ENCODE measurements at regions not wholly inside any gene's neighbourhood (a gene's known extent, or its start where the extent isn't known, plus 50 kb on each side); places are given as distances from the start of the nearest gene placed in this dataset.
"Not testable (repeated sequence)": the region's sequence is repeated elsewhere in the genome, so short reads cannot be mapped to it uniquely, and the experiment has no call there.

DNA sequence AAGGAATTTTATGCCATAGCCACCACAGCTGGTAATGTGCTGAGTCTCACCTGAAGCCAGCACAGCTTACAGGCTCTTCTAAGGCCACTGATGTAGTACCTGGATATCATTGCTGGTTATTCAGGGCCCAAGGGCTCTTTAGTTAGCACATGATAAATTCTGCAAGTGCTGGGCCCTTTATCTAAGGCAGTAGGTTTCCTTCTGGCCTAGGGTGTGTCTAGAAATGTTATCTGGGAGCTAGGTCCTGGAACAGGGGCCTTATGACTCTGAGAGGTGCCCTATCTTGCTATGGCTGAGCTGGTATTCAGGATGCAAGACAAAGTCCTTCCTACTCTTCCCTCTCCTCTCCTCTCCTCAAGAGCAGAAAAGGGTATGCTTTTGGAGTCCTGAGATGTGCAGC is 1424.5 kb upstream of the NUDT12 start:
- DNase-seq (ENCODE audit: low spot score): no peak

DNA sequence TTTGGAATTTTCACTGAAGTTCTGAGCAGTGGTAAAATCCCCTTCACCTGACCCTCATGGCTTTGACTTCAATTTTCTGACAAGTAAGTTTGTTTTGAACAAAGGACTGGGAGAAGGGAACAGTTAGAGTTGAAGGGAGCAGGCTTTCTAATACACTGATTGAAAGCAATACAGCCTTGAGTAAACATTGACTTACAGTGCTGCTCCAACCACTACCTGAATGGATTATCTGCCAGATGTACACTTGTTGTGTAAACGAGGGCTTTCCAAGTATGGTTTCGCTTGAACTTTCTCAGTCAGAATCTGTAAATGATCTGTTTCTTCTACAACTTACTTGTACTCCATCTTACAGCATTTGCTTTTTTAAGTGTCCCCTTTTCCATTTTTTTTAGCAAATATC is 1414.9 kb upstream of the NUDT12 start:
- no peak for DNase-seq (ENCODE audit: low spot score)

GRCh38 chr5:104967806-104968410 is 1405.3 kb upstream of the NUDT12 start:
- no peak for DNase-seq (ENCODE audit: low spot score)

DNA sequence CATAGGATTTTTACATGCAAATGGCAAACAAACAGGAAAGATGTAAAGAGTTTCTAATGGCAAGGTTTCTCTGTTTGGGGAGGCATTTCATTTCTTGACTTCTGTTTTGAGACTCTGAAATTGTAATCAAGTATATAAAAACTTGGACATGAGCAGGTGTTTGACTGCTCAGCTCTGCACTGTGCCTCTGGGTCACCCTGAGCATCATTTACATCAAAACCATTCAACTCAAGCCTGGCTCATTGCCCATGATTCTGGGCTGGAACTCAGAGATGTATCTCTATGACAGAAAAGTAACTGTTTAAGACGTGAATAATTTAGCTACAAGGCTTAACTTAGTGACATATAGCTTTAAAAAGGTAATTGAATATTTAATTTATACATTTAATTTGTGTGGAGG is 1402.4 kb upstream of the NUDT12 start:
- no peak for DNase-seq (ENCODE audit: low spot score)

DNA sequence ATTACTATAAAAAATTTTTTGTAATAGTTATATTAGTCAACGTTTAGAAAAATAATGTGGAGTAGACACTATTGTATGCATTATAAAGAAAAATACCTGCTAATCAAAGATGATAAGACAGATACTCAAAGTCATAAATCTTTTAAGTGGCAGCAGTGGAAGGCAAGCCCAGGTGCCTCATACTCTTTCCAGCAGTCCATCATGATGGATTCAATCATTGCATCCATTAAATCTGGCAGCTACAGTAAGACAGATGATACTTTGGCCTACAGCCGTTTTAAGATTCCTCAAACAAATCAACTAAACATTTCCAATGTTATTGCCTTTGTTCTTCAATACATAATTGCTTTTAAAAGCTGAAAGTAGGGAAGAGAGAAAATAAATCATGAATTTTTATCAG is 1392.9 kb upstream of the NUDT12 start:
- DNase-seq (ENCODE audit: low spot score): no peak

- no peak for DNase-seq (ENCODE audit: low spot score)
These were observed 1390.3 kb upstream of the NUDT12 start for GRCh38 chr5:104952876-104953275.

GRCh38 chr5:104951829-104952228 is 1389.2 kb upstream of the NUDT12 start:
- no peak for DNase-seq (ENCODE audit: low spot score)

- DNase-seq (ENCODE audit: low spot score): no peak
These were observed 1384.5 kb upstream of the NUDT12 start for GRCh38 chr5:104947076-104947475.

DNA sequence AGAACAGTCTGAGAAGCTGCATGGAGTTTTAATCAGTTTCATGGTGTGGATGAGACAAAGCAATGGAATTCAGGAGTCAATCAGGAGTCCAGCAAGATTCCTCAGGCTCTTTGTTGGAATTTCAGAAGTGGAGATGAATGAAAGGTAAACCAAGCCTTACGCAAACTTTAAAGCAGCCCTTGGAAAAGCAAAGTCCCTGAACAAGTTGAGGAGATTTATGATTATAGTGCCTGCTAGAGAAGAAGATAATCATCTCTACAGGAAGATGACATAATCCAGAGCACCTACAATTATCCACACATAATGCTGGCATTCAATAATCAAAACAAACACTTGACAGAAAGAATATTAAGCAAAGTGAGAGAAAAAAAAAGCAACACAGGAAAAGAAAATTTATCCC is 1380.1 kb upstream of the NUDT12 start:
- no peak for DNase-seq (ENCODE audit: low spot score)

DNA sequence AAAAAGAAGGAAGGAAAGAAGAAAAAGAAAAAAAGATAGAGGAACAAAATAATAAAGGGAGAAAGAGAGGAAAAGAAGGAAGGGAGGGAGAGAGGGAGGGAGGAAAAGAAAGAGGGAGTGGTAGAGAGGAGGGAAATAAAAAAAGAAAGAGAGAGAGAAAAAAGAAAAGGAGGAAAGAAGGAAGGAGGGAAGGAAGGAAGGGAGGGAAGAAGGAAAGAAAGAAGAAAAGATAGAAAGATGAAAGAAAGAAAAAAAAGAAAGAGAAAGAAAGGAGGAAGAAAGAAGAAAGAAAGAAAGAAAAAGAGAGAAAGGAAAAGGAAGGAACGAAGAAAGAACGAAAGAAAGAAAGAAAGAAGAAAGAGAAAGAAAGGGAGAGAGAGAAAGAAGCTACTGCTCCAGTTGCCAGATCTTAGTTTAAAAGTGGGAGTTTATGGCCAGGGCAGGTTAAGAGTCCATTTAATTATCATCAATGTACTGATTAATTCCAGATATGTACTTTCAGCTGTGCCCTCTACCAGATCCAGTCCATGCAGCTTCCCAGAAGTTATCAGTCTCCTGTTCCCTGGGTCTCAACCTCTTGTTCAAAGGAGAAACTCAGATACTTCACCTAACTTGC is 1378.5 kb upstream of the NUDT12 start:
- DNase-seq (ENCODE audit: low spot score): no peak

GRCh38 chr5:104937598-104937997 is 1375.0 kb upstream of the NUDT12 start:
- DNase-seq (ENCODE audit: low spot score): no peak

GRCh38 chr5:104932431-104932830 is 1369.8 kb upstream of the NUDT12 start:
- DNase-seq (ENCODE audit: low spot score): no peak

DNA sequence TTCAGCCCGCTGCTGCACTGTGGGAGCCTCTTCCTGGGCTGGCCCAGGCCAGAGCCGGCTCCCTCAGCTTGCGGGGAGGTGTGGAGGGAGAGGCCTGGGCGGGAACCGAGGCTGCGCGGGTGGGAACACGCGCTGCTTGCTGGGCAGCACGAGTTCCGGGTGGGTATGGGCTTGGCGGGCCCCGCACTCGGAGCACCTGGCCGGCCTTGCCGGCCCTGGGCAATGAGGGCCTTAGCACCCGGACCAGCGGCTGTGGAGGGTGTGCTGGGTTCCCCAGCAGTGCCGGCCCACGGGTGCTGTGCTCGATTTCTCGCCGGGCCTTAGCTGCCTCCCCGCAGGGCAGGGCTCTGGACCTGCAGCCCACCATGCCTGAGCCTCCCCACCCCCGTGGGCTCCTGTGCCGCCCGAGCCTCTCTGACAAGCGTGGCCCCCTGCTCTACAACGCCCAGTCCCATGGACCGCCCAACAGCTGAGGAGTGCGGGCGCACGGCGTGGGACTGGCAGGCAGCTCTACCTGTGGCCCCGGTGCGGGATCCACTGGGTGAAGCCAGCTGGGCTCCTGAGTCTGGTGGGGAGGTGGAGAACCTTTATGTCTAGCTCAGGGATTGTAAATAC is 1366.4 kb upstream of the NUDT12 start:
- no peak for DNase-seq (ENCODE audit: low spot score)

DNA sequence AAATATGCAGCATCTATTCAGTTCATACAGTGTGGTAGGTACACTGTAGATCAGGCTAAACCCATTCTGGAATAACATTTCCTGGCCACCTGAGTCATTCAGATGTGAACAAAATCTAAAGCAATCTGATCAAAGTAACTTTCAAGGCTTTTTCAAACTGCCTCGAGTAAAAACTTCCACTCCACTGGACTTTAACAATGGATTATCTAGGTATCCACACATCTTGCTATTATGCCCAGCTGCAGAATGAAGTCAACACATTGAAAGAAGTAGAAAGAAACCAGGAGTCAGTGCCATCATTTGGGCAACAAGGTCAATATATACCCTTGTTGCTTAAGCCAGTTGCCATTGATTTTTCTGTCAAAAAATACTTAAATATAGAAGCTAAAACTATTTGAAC is 1352.6 kb upstream of the NUDT12 start:
- DNase-seq (ENCODE audit: low spot score): no peak

GRCh38 chr5:104914536-104915070 is 1352.0 kb upstream of the NUDT12 start:
- no peak for DNase-seq (ENCODE audit: low spot score)

DNA sequence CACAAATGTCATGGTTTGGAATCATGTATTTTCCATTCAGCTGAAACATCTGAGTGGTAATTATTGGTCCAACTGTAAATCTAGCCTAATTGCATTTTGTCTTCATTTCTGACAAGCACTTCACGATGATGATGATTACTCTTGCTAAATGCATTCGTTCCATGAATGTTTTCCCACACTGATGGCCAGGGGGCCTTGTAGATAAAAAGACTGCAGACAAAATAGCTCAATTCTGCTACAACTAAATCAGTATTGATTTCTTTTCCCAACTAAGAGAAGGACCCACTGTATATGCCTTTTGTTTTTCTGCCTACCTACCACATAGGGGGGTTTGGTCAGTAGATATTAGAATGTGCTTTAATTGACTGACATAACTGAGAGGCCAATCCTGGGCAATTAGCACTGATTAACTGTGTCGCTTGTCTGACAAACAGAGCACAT is 1351.3 kb upstream of the NUDT12 start:
- DNase-seq (ENCODE audit: low spot score): no peak

- no peak for DNase-seq (ENCODE audit: low spot score)
These were observed 1347.2 kb upstream of the NUDT12 start for GRCh38 chr5:104909803-104910202.

- DNase-seq (ENCODE audit: low spot score): no peak
These were observed 1342.0 kb upstream of the NUDT12 start for GRCh38 chr5:104904561-104904960.

- no peak for DNase-seq (ENCODE audit: low spot score)
These were observed 1341.4 kb upstream of the NUDT12 start for GRCh38 chr5:104903941-104904340.

DNA sequence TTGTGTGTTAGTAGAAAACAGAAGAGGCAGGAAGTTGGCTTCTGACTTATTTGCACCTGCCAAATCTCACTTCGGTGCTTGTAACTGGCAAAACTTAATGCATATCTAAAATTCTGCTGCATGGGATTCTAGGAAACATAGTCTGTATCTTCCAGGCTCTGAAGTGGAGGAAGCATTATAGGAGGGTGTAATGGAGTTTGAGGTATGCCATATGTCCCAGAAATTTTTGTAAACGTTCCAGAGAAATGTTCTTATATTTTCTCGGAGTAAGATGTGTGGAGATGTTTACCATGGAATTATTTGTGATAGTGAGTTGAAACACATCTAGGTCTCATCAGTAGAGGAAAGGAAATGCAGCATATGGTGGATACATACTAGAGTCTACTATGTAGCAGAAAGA is 1329.0 kb upstream of the NUDT12 start:
- DNase-seq (ENCODE audit: low spot score): no peak

DNA sequence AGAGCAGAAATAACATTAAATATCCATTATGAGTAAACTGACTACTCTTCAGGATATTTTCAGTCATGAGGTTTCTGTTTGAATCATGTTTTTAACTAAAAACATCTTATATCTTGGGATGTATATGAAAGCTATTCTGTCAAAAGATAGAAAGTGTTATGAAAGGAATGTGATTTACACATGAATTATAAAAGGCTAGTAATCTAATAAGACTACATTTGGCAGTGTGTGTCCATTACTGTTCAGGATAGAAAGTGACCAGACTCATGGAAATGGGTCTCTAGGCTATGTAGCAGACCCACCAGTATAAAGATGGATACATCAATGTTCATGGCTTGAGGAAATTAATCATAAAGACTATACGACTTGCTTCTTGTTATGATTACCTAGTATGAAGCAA is 1328.2 kb upstream of the NUDT12 start:
- no peak for DNase-seq (ENCODE audit: low spot score)

- DNase-seq (ENCODE audit: low spot score): no peak
These were observed 1296.8 kb upstream of the NUDT12 start for GRCh38 chr5:104859437-104859836.

DNA sequence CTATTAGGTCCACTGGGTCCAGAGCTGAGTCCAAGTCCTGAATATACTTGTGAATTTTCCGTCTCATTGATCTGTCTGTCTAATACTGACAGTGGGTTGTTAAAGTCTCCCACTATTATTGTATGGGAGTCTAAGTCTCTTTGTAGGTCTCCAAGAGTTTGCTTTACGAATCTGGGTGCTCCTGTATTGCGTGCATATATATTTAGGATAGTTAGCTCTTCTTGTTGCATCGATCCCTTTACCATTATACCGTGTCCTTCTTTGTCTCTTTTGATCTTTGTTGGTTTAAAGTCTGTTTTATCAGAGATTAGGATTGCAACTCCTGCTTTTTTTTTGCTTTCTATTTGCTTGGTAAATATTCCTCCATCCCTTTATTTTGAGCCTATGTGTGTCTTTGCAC is 1289.5 kb upstream of the NUDT12 start:
- not testable (repeated sequence) for DNase-seq (ENCODE audit: low spot score)

- DNase-seq (ENCODE audit: low spot score): no peak
These were observed 1283.0 kb upstream of the NUDT12 start for GRCh38 chr5:104845541-104845940.

Data from hematopoietic multipotent progenitor cell treated with erythropoietin and hydrocortisone succinate and interleukin-3 and kit ligand, for 17 days (in vitro differentiated cells).